ENCODE measurements at regions not wholly inside any gene's neighbourhood (a gene's known extent, or its start where the extent isn't known, plus 50 kb on each side); places are given as distances from the start of the nearest gene placed in this dataset.
"Not testable (repeated sequence)": the region's sequence is repeated elsewhere in the genome, so short reads cannot be mapped to it uniquely, and the experiment has no call there.

DNA sequence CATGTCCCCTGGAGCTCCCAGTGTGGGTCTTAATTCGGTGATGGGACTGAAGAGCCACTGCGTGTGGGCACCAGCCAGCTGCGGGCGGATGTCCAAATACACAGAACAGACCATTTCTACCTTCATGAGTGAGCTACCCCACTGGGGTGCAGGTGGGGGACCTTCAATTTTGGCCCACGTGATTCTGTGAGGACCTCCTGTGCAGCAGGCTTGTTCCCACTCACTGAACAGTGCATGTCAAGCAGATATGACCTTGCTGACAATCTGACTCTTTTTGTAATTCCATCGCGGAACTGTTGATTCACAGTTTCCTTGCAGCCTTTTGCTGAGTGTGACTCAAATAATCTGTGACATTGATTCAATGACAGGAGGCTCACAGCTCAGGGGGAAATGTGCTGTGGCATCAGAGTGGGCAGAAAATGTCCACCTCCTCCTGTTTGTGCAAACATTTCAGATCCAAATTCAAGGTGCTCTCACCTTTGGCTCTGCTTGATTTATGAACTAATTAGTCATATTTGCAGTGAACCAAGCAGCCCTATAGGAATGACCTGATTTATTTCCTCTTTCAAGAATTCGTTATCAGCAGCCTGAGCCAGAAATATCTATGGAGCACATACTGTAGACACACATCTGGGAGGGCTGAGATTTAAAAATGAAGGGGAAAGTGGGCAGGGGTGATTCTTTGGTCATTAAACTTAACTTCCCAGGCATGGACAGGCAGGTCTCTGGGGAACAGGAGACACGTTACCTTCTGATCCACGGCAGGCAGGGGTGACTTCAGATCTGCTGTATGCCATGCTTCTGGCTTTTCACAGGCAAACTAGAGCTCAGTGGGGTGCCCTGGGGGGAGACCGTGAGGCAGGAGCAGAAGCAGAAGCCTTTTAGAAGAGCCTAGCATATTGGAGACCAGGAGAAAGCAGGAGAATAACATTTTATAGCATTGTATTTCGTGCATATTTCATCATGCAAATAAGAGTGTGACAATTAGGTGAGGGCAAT, 170.0 kb upstream of the KL start:
- Histone ChIP-seq H3K27ac (ENCODE audit: low read length) (no peak overlapping the region), H3K9me3 (ENCODE audit: control insufficient read depth, low read depth, low read length) (no peaks in the 10 kb centered on the region), H3K4me1 (ENCODE audit: control insufficient read depth, insufficient read depth, low read length) (no peaks in the 10 kb centered on the region), H3K36me3 (ENCODE audit: control insufficient read depth, insufficient read depth, low read length) (no peaks in the 10 kb centered on the region), H3K4me3 (ENCODE audit: low read length) (no peak overlapping the region), H3K27me3 (ENCODE audit: control insufficient read depth, insufficient read depth, low read length) (no peaks in the 10 kb centered on the region)
- WGBS (ENCODE audit: insufficient coverage, low lambda C conversion rate), result no CpG with 5 or more reads among the region's 12 CpGs
- DNase-seq, result no peak

DNA sequence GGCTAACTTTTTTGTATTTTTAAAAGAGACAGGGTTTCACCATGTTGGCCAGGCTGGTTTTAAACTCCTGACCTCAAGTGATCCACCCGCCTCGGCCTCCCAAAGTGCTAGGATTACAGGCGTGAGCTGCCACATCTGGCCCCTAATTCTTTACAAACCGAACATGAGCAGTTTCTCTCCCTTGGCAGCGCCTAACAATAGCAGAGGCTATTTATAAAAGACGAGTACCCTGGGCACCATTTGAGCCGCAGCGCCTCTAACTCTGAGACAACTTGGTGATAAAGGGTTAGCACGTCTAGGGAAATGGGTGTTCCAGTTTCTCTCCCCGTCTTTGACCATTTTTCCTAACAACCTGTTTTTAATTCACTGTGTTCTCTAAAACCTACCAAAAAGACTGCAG, 168.2 kb upstream of the KL start:
- not testable (repeated sequence) for H3K27me3 ChIP-seq (ENCODE audit: control insufficient read depth, insufficient read depth, low read length); H3K4me3 ChIP-seq (ENCODE audit: low read length); H3K4me1 ChIP-seq (ENCODE audit: control insufficient read depth, insufficient read depth, low read length); H3K9me3 ChIP-seq (ENCODE audit: control insufficient read depth, low read depth, low read length); DNase-seq; H3K36me3 ChIP-seq (ENCODE audit: control insufficient read depth, insufficient read depth, low read length); H3K27ac ChIP-seq (ENCODE audit: low read length)
- WGBS (ENCODE audit: insufficient coverage, low lambda C conversion rate), result 100% methylated on average over 1 of the region's 10 CpGs

DNA sequence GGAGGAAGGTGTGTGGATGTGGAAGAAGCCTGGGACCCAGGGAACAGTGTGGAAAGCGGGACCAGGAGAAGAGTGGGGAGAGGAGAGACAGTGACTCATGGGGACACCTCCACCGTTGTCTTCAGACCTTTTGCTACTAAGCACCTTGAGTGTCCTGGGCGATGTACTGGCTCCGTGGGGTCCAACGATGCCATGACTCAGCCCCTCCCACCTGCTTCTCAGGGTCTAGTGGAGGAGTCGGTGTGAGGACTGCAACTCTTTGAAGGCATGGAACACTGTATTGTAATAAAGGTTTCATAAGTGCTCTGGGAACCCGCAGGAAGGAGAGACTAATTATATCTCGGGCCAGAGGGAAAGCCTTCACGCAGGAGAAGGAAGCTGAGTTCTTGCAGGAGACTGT, 166.9 kb upstream of the KL start:
- no peaks in the 10 kb centered on the region for H3K27me3 ChIP-seq (ENCODE audit: control insufficient read depth, insufficient read depth, low read length)
- H3K4me3 ChIP-seq (ENCODE audit: low read length), result no peak overlapping the region
- H3K9me3 ChIP-seq (ENCODE audit: control insufficient read depth, low read depth, low read length), result no peaks in the 10 kb centered on the region
- H3K36me3 ChIP-seq (ENCODE audit: control insufficient read depth, insufficient read depth, low read length), result no peaks in the 10 kb centered on the region
- no CpG with 5 or more reads among the region's 9 CpGs for WGBS (ENCODE audit: insufficient coverage, low lambda C conversion rate)
- no peaks in the 10 kb centered on the region for H3K4me1 ChIP-seq (ENCODE audit: control insufficient read depth, insufficient read depth, low read length)
- DNase-seq, result no peak
- H3K27ac ChIP-seq (ENCODE audit: low read length), result no peak overlapping the region

DNA sequence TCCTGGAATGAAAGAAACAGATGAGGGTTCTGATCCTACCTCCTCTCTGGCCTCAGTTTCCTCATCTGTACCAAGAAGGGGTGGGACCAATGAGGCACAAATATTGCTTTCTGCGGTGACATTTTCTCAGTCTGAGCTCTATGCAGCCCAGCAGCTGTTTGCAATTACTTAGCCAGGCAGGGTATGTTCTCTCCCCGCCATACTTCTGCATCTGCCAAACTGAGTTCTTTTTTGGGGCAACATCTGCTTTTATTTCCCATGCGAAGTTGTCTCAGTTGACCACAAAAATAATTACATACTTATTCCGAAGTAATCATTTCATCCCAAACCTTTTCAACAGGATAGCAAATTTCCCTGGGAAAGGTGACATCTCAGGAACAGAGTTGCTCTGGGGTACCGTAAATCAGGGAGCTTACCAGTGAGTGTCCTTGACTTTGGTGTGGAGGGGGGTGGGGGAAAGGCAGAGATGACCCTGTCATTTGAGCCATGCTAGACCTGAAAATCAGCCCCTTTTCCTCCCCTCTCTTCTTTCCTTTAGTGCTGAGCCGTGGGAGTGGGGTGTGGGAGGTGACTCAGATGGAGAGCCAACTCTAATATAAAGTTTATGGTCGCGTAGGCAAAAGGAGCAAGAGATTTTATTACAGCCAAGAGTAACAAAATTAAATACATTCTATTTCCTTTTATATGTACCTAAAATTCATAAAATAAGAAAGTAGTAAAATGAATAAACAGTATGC, 165.7 kb upstream of the KL start:
- Histone ChIP-seq H3K4me3 (ENCODE audit: low read length) (no peak overlapping the region), H3K27ac (ENCODE audit: low read length) (no peak overlapping the region), H3K36me3 (ENCODE audit: control insufficient read depth, insufficient read depth, low read length) (no peaks in the 10 kb centered on the region), H3K27me3 (ENCODE audit: control insufficient read depth, insufficient read depth, low read length) (no peaks in the 10 kb centered on the region), H3K4me1 (ENCODE audit: control insufficient read depth, insufficient read depth, low read length) (no peaks in the 10 kb centered on the region), H3K9me3 (ENCODE audit: control insufficient read depth, low read depth, low read length) (no peaks in the 10 kb centered on the region)
- no peak for DNase-seq
- WGBS (ENCODE audit: insufficient coverage, low lambda C conversion rate), result 90% methylated on average over 2 of the region's 8 CpGs

DNA sequence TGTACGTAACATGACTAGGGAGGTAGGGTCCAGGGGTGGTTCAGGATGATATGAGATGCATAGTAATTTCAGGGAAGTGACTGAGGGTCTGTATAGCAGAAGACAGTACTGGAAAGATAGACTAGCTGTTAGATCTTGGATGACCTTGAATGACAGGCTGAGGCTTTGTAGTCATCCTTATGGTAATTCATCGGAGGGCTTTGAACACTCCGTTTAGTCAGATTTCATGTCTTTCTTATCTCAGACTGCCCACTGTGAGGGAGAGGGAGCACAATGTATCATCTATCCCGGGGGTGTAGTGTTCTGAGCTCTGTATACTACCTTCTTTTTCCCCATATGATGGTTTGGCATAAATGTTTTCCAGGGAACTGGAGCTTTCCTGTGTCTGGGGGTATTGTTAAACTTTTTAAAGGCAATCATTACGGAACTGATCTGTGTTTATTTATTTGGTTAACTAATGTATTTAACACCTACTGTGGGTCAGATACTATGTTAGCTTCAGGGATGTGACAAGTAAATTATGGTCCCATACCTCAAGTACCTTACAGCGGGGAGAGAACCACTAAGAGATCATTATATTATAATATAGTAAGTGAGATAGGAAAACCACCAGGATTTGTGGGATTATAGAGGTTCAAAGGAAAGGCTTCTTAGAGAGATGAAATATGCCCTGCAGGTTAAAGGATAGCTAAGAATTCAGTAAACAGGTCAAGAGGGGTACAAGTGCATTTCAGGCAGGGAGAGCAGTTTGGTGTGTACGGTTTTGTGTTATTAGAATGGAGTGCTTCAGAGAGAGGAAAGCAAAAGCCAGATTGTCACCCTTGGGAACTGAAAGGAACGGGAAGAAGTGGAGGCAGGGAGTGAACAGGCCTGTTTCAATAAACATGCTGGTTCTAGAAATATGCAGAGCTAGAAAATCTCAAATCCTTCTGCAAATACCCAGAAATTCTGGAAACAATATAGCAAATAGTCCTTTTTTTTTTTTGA, 164.8 kb upstream of the KL start:
- no peaks in the 10 kb centered on the region for H3K27me3 ChIP-seq (ENCODE audit: control insufficient read depth, insufficient read depth, low read length)
- H3K4me1 ChIP-seq (ENCODE audit: control insufficient read depth, insufficient read depth, low read length), result no peaks in the 10 kb centered on the region
- H3K4me3 ChIP-seq (ENCODE audit: low read length), result no peak overlapping the region
- no peak overlapping the region for H3K27ac ChIP-seq (ENCODE audit: low read length)
- no peaks in the 10 kb centered on the region for H3K36me3 ChIP-seq (ENCODE audit: control insufficient read depth, insufficient read depth, low read length)
- 100% methylated on average over 2 of the region's 8 CpGs for WGBS (ENCODE audit: insufficient coverage, low lambda C conversion rate)
- no peak for DNase-seq
- H3K9me3 ChIP-seq (ENCODE audit: control insufficient read depth, low read depth, low read length), result no peaks in the 10 kb centered on the region

DNA sequence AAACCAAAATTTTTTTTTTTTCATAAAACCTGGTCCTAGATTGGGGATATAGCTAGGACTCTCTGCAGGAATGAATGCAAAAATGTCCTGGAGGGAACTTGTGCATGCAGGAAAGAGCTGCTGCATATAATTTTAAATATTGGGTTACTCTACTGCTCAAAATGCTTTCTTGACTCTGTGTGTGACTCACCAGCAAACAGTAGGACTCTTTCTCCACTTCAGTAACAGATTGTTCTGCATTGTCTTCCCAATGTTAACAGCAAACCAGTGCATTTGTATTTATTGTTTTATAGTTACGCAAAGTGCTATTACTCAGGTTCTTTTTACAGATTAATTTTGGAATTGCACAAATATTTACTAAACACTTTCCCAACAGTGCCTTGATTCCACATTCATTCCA, 163.7 kb upstream of the KL start:
- no CpG with 5 or more reads among the region's 1 CpG for WGBS (ENCODE audit: insufficient coverage, low lambda C conversion rate)
- H3K27ac ChIP-seq (ENCODE audit: low read length), result no peak overlapping the region

DNA sequence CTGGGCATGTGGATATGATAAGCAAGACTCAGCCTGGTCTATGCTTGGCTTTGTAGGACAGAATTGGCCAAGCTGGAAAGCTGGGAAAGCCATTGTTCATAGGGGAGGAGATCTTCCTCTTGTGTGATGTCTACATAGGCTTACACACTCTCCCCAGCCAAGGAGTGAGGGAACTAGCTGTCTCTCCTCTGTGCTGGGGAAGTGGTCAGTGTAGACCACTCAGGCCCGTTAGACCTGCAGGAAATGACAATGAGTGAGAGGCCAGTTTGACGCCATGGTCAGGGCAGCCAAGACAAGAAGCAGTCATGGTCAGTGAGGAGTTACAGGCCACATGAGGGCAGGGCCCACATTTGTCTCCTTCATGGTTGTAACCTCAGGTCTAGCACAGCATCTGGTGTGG, 159.1 kb upstream of the KL start:
- no peak for DNase-seq
- H3K9me3 ChIP-seq (ENCODE audit: control insufficient read depth, low read depth, low read length), result no peaks in the 10 kb centered on the region
- WGBS (ENCODE audit: insufficient coverage, low lambda C conversion rate), result no CpG with 5 or more reads among the region's 2 CpGs
- no peak overlapping the region for H3K27ac ChIP-seq (ENCODE audit: low read length)
- no peaks in the 10 kb centered on the region for H3K4me1 ChIP-seq (ENCODE audit: control insufficient read depth, insufficient read depth, low read length)
- no peaks in the 10 kb centered on the region for H3K27me3 ChIP-seq (ENCODE audit: control insufficient read depth, insufficient read depth, low read length)
- no peaks in the 10 kb centered on the region for H3K36me3 ChIP-seq (ENCODE audit: control insufficient read depth, insufficient read depth, low read length)
- no peak overlapping the region for H3K4me3 ChIP-seq (ENCODE audit: low read length)

More for the DNA sequence above, 163.7 kb upstream of the KL start:
- Histone ChIP-seq H3K4me1 (ENCODE audit: control insufficient read depth, insufficient read depth, low read length) (no peaks in the 10 kb centered on the region), H3K4me3 (ENCODE audit: low read length) (no peak overlapping the region), H3K9me3 (ENCODE audit: control insufficient read depth, low read depth, low read length) (no peaks in the 10 kb centered on the region), H3K36me3 (ENCODE audit: control insufficient read depth, insufficient read depth, low read length) (no peaks in the 10 kb centered on the region), H3K27me3 (ENCODE audit: control insufficient read depth, insufficient read depth, low read length) (no peaks in the 10 kb centered on the region)
- no peak for DNase-seq

DNA sequence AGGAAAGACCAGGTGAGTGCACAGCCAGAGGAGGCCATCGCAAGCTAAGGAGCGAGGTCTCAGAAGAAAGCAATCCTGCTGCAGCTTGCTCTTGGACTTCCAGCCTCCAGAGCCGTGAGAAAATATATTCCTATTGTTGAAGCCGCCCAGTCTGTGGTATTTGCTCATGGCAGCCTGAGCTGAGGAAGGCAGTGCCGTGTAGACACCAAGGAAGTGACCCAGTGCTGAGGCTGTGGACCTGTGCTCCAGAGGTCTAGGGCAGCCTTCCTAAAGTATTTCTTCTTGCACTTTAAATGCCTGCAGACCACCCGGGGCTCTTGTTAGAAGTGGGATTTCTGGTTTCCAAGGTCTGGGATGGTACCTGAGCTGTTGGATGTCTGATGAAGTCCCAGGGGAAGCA, 158.5 kb upstream of the KL start:
- Histone ChIP-seq H3K4me3 (ENCODE audit: low read length) (no peak overlapping the region), H3K4me1 (ENCODE audit: control insufficient read depth, insufficient read depth, low read length) (no peaks in the 10 kb centered on the region), H3K27ac (ENCODE audit: low read length) (no peak overlapping the region), H3K27me3 (ENCODE audit: control insufficient read depth, insufficient read depth, low read length) (no peaks in the 10 kb centered on the region), H3K9me3 (ENCODE audit: control insufficient read depth, low read depth, low read length) (no peaks in the 10 kb centered on the region), H3K36me3 (ENCODE audit: control insufficient read depth, insufficient read depth, low read length) (no peaks in the 10 kb centered on the region)
- WGBS (ENCODE audit: insufficient coverage, low lambda C conversion rate), result no CpG with 5 or more reads among the region's 6 CpGs
- no peak for DNase-seq

DNA sequence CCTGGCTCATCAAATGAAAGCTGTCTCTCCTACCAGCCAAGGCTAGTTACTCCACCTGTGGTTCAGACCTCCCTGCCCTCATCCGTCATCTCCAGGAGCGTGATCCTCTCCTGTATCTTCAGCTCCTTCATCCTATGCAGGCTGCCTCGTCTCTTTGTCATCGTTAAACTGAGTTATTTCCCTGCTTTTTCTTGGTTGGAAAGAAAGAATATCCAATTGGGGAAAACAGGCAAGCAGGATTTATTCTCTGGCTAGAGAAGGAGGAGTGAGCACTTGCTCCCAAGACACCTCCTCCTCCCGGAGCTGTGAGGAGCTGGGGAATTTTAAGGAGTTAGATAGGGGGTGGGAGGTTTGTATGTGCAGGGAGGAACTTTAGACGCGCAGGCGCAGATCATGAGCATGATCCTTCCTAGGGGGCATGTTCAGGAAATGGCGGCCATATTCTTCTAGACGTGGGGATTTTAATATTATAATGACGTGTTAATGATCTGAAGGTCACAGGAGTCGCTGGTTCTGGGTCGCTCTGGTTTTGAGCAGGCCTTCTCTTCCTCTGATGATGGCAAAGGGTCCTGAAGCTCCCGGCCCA, 156.4 kb upstream of the KL start:
- Histone ChIP-seq H3K4me1 (ENCODE audit: control insufficient read depth, insufficient read depth, low read length) (no peaks in the 10 kb centered on the region), H3K27ac (ENCODE audit: low read length) (no peak overlapping the region), H3K9me3 (ENCODE audit: control insufficient read depth, low read depth, low read length) (no peaks in the 10 kb centered on the region), H3K36me3 (ENCODE audit: control insufficient read depth, insufficient read depth, low read length) (no peaks in the 10 kb centered on the region), H3K27me3 (ENCODE audit: control insufficient read depth, insufficient read depth, low read length) (no peaks in the 10 kb centered on the region), H3K4me3 (ENCODE audit: low read length) (no peak overlapping the region)
- WGBS (ENCODE audit: insufficient coverage, low lambda C conversion rate), result no CpG with 5 or more reads among the region's 14 CpGs
- no peak for DNase-seq

Measured in large intestine (tissue), 3 donors.